PC-3 (cell line): ENCODE measurements at regions not wholly inside any gene's neighbourhood (a gene's known extent, or its start where the extent isn't known, plus 50 kb on each side); places are given as distances from the start of the nearest gene placed in this dataset.
A peak's percentile ranks its signal among the peaks of the same experiment; 100 is the strongest.
"Not testable (repeated sequence)": the region's sequence is repeated elsewhere in the genome, so short reads cannot be mapped to it uniquely, and the experiment has no call there.

Experiments
- ATAC-seq: fragments of 200-7000 bp; cut with Tn5 transposase; 2 replicates; pipeline ENCODE4 v1.9.1; 2020; ENCODE audit warnings: mild to moderate bottlenecking, moderate library complexity
- BruUV-seq: library from RNA; stranded (reverse); fragments of 400-500 nt; replicated peaks from 2 replicates; lab custom pipeline; 2021; lab: Mats Ljungman, UMichigan
- CTCF ChIA-PET: fragments of 300-600 bp; sonication (Branson Sonifier 250); formaldehyde crosslinking; loops from one replicate; lab custom pipeline; 2022; ENCODE audit warnings: antibody characterized with exemption; lab: Charles Lee
- POLR2A ChIA-PET: fragments of 300-600 bp; sonication (Branson Sonifier 250); formaldehyde crosslinking; loops from one replicate; lab custom pipeline; 2022; ENCODE audit warnings: antibody characterized with exemption; ENCODE audit not compliant: unreplicated experiment; lab: Charles Lee
- DNase-seq: peaks from one replicate; pipeline ENCODE4 v3.0.0-alpha.2; 2015
- H2AFZ ChIP-seq: fragments of 300-600 bp; sonication (generic); 2 replicates; pipeline ENCODE4 v1.6.0; 2016; ENCODE audit warnings: antibody characterized with exemption, low read length
- H3F3A ChIP-seq: fragments of 300-600 bp; sonication (generic); one replicate; pipeline ENCODE4 v1.6.0; 2017; ENCODE audit warnings: antibody characterized with exemption, low read length, control low read depth, mild to moderate bottlenecking; ENCODE audit not compliant: unreplicated experiment
- H3K27ac ChIP-seq: fragments of 300-600 bp; sonication (generic); 2 replicates; pipeline ENCODE4 v1.5.1; 2016; ENCODE audit warnings: mild to moderate bottlenecking, low read length
- H3K27me3 ChIP-seq: fragments of 300-600 bp; sonication (generic); 2 replicates; pipeline ENCODE4 v1.6.1; 2016; ENCODE audit warnings: low read length, mixed read lengths
- H3K36me3 ChIP-seq: fragments of 300-600 bp; sonication (generic); 2 replicates; pipeline ENCODE4 v1.6.1; 2016; ENCODE audit warnings: low read depth, mixed run types, low read length, mixed read lengths
- H3K4me1 ChIP-seq: fragments of 300-600 bp; sonication (generic); 2 replicates; pipeline ENCODE4 v1.5.1; 2016; ENCODE audit warnings: low read length; ENCODE audit not compliant: insufficient read depth
- H3K4me2 ChIP-seq: fragments of 300-600 bp; sonication (generic); 2 replicates; pipeline ENCODE4 v1.6.0; 2016; ENCODE audit warnings: low read length
- H3K4me3 ChIP-seq: fragments of 300-600 bp; sonication (generic); 2 replicates; pipeline ENCODE4 v1.5.1; 2016; ENCODE audit warnings: mild to moderate bottlenecking, low read length, mixed read lengths
- H3K79me2 ChIP-seq: fragments of 300-600 bp; sonication (generic); 2 replicates; pipeline ENCODE4 v1.6.1; 2017; ENCODE audit warnings: low read length, mixed read lengths
- H3K9ac ChIP-seq: fragments of 300-600 bp; sonication (generic); 2 replicates; pipeline ENCODE4 v1.6.0; 2016; ENCODE audit warnings: mild to moderate bottlenecking, low read length
- H3K9me2 ChIP-seq: fragments of 300-600 bp; sonication (generic); replicated peaks from 2 replicates; pipeline ENCODE4 v1.6.1; 2016; ENCODE audit warnings: mixed run types, low read length, mixed read lengths
- H3K9me3 ChIP-seq: fragments of 300-600 bp; sonication (generic); 2 replicates; pipeline ENCODE4 v1.6.1; 2016; ENCODE audit warnings: low read length, mixed read lengths
- H4K20me1 ChIP-seq: fragments of 300-600 bp; sonication (generic); 2 replicates; pipeline ENCODE4 v1.6.1; 2016; ENCODE audit warnings: low read length, mixed read lengths
- CTCF ChIP-seq: fragments of 300-600 bp; sonication (generic); conservative IDR thresholded peaks from 2 replicates; pipeline ENCODE4 v1.5.1; 2017; ENCODE audit warnings: antibody characterized with exemption, low read depth, mild to moderate bottlenecking, low read length
- EZH2 ChIP-seq: fragments of 300-600 bp; sonication (generic); IDR thresholded peaks from one replicate; pipeline ENCODE4 v1.6.1; 2017; ENCODE audit warnings: antibody characterized with exemption, mild to moderate bottlenecking, low read length; ENCODE audit not compliant: unreplicated experiment
- EZH2phosphoT487 ChIP-seq: fragments of 300-600 bp; sonication (generic); IDR thresholded peaks from 2 replicates; pipeline ENCODE4 v1.6.1; 2018; ENCODE audit warnings: mild to moderate bottlenecking, antibody characterized with exemption, low read length, borderline replicate concordance
- intact Hi-C: fragments of 100-400 bp; cut with micrococcal nuclease; formaldehyde crosslinking; loops from 2 replicates; pipeline ENCODE4 v1.9.0; 2023

GRCh38 chr4:114257501-114257900 is 278.1 kb upstream of the ARSJ start:
- Histone ChIP-seq H3F3A (no peaks in the 10 kb centered on the region), H3K9me2 (no peaks in the 10 kb centered on the region), H3K9ac (no peak overlapping the region), H3K4me2 (no peak overlapping the region), H3K36me3 (no peaks in the 10 kb centered on the region), H4K20me1 (no peaks in the 10 kb centered on the region), H3K79me2 (no peaks in the 10 kb centered on the region), H3K4me1 (0 out of 2 replicates have a peak, but pooled peaks cover 4% of the 10 kb centered on the region), H3K4me3 (no peak overlapping the region), H3K27me3 (no peaks in the 10 kb centered on the region), H3K9me3 (no peaks in the 10 kb centered on the region), H2AFZ (no peak overlapping the region), H3K27ac (peak overlapping the region; percentile 34)
- intact Hi-C loops: loop anchor here (5.0 kb wide), 2 partner anchors 60 to 240 kb away; no protein-coding TSS in a partner anchor
- BruUV-seq: no TSS peak
- POLR2A ChIA-PET: interaction anchor here (0.6 to 0.7 kb wide), 2 partner anchors 42 to 336 kb away, joined by 6 to 7 read pairs; no protein-coding TSS in a partner anchor
- DNase-seq (peak; percentile 6), ATAC-seq (peak; percentile 38; the same call in 1 of the 2 replicates)
- CTCF ChIA-PET: no interaction called here
- TF ChIP-seq CTCF (no peak), EZH2 (no peak), EZH2phosphoT487 (no peak)

- ATAC-seq, H3K79me2 ChIP-seq, CTCF ChIA-PET, POLR2A ChIA-PET, H3K27me3 ChIP-seq, BruUV-seq, H3K9me3 ChIP-seq, H3K27ac ChIP-seq, H3K9me2 ChIP-seq, H3F3A ChIP-seq, H3K9ac ChIP-seq, H4K20me1 ChIP-seq, DNase-seq, H3K4me2 ChIP-seq, H3K36me3 ChIP-seq, H2AFZ ChIP-seq, intact Hi-C loops, H3K4me3 ChIP-seq: not testable (repeated sequence)
- H3K4me1 ChIP-seq: peaks cover 22% of the 10 kb centered on the region
Measured at GRCh38 chr4:114262421-114262820, 283.0 kb upstream of the ARSJ start.

GRCh38 chr4:114263233-114263632 is 283.8 kb upstream of the ARSJ start:
- ATAC-seq: no peak
- H3K79me2 ChIP-seq: no peaks in the 10 kb centered on the region
- CTCF ChIA-PET: no interaction called here
- no peaks in the 10 kb centered on the region for H3F3A ChIP-seq
- no peak overlapping the region for H3K27ac ChIP-seq
- peak; percentile 47 for DNase-seq
- H3K9me2 ChIP-seq: no peaks in the 10 kb centered on the region
- H2AFZ ChIP-seq: no peak overlapping the region
- POLR2A ChIA-PET: interaction anchor here (0.7 kb wide), 1 partner anchor 617 kb away, joined by 5 read pairs; no protein-coding TSS in a partner anchor
- BruUV-seq: no TSS peak
- H3K36me3 ChIP-seq: no peaks in the 10 kb centered on the region
- H3K27me3 ChIP-seq: no peaks in the 10 kb centered on the region
- H3K4me1 ChIP-seq: peaks cover 18% of the 10 kb centered on the region
- no peak overlapping the region for H3K4me2 ChIP-seq
- no peak for TF ChIP-seq EZH2phosphoT487
- TF ChIP-seq EZH2: no peak
- no peak for TF ChIP-seq CTCF
- intact Hi-C loops: no loop called here
- no peak overlapping the region for H3K9ac ChIP-seq
- no peak overlapping the region for H3K4me3 ChIP-seq
- no peaks in the 10 kb centered on the region for H4K20me1 ChIP-seq
- H3K9me3 ChIP-seq: no peaks in the 10 kb centered on the region
